Activated T-cell treated with anti-CD3 and anti-CD28 coated beads, Interleukin-2, amount 50 U/mL, for 48 hours (primary cell): ENCODE measurements at regions not wholly inside any gene's neighbourhood (a gene's known extent, or its start where the extent isn't known, plus 50 kb on each side); places are given as distances from the start of the nearest gene placed in this dataset.
"Not testable (repeated sequence)": the region's sequence is repeated elsewhere in the genome, so short reads cannot be mapped to it uniquely, and the experiment has no call there.

Source experiments
- DNase-seq, 2 experiments: peaks; one replicate each; pipeline ENCODE4 v3.0.0-alpha.2; 2020

- not testable (repeated sequence) for DNase-seq
Observed at GRCh38 chr11:22435582-22435981, 97.4 kb downstream of the SLC17A6 start.

GRCh38 chr11:22433517-22433916 lies 95.3 kb downstream of the SLC17A6 start:
- no peak for DNase-seq

DNA sequence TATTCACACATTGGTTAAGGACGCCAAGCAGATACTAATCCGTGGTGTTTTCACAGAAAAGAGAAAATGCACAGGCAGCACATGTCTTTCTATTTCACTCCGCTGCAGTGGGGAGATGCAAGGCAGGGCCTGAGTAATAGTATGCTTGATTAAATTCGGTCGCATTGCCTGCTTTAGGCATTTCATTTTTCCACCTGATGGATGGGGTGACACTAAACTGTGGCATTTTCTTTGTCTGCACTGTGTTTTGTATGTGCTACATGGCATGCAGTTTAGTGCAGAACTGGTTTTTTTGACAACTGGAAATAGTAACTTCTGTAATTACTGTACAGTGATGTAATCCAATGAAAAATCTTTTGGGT lies 94.9 kb downstream of the SLC17A6 start:
- DNase-seq, result no peak

GRCh38 chr11:22432291-22433093 lies 94.3 kb downstream of the SLC17A6 start:
- peak; percentile 18 to 21 for DNase-seq

DNA sequence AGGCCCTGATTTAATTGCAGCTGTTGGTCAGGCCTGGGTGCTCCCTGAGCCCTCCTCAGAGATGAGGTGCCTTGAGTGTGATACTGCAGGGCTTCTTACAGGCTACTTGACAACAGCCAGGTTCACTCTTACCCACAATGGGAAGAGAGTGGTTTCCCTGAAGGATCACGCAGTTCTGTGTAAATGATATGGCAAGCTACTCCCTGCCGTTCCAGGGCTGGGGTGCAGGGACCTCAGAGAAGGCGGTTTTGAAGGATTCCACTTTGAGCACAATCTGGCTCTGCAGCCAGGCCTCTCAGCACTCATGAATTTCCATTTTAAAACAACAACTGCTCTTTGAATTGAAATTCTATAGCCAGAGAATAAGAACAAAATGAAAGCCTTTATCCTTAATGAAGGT lies 92.9 kb downstream of the SLC17A6 start:
- no peak for DNase-seq

- no peak for DNase-seq
Observed at GRCh38 chr11:22430639-22431038, 92.5 kb downstream of the SLC17A6 start.

DNA sequence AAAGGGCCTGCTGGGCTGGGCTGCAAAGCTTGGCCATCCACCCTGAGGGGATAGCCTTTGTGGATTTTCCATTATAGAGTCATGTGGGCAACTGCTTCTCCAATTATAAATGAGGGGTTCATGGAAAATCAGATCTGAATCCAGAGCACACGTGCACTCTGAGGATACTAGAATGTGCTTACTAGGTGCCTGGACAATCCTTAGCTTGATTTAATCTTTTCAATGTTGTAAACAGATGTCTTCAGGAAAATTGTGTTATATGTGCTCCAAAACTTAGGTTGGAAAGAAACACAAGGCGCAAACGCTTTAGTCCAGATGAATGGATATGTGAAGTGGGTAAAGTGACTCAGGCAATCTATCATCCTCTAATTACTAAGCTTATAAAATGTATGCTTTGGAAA lies 92.0 kb downstream of the SLC17A6 start:
- DNase-seq, result no peak
